Thyroid gland (tissue), 4 donors: ENCODE measurements at regions not wholly inside any gene's neighbourhood (a gene's known extent, or its start where the extent isn't known, plus 50 kb on each side); places are given as distances from the start of the nearest gene placed in this dataset.

ENCODE experiments used
- DNase-seq, 2 donors: peaks; one replicate each; pipeline ENCODE4 v3.0.0-alpha.2; 2019
- H3K27ac ChIP-seq, 3 donors: fragments of 200-600 bp; sonication (generic); 1 replicate in 2 of 3; 2 replicates in 1 of 3; pipeline ENCODE4 v1.5.1; 2016 to 2019; ENCODE audit warnings: mild to moderate bottlenecking in 1 of 3, moderate library complexity in 1 of 3
- H3K27me3 ChIP-seq: fragments of 200-600 bp; sonication (generic); one replicate; pipeline ENCODE4 v1.5.1; 2019
- H3K36me3 ChIP-seq, 2 donors: fragments of 200-600 bp; sonication (generic); one replicate each; pipeline ENCODE4 v1.5.1; 2016 to 2019
- H3K4me1 ChIP-seq, 2 donors: fragments of 200-600 bp; sonication (generic); one replicate each; pipeline ENCODE4 v1.5.1; 2017 to 2019
- H3K4me3 ChIP-seq, 3 donors: fragments of 200-600 bp; sonication (generic); replicated peaks in 1 of 3; 1 replicate in 2 of 3; 2 replicates in 1 of 3; pipeline ENCODE4 v1.5.1; 2016; ENCODE audit warnings: mild to moderate bottlenecking in 1 of 3
- H3K9me3 ChIP-seq: fragments of 200-600 bp; sonication (generic); one replicate; pipeline ENCODE4 v1.5.1; 2017
- CTCF ChIP-seq, 6 experiments: fragments of 200-600 bp in 3 of 6; fragments of 450-650 bp in 3 of 6; sonication (generic) in 3 of 6; IDR thresholded peaks; one replicate each; pipeline ENCODE4 v1.5.1; 2016 to 2019; ENCODE audit warnings: antibody characterized with exemption in 6 of 6, mild to moderate bottlenecking in 2 of 6, inconsistent platforms in 1 of 6, moderate library complexity in 1 of 6
- POLR2A ChIP-seq, 2 donors: fragments of 450-650 bp; IDR thresholded peaks; one replicate each; pipeline ENCODE4 v1.6.1; 2017; ENCODE audit warnings: antibody characterized with exemption in 2 of 2, mild to moderate bottlenecking in 2 of 2, moderate library complexity in 1 of 2
- WGBS, 2 donors: methylation state at CpG; one replicate each; pipeline ENCODE4 v1.1.5; 2017; 5-methylcytosine and 5-hydroxymethylcytosine counted together
- intact Hi-C: fragments of 100-400 bp; cut with DNase I; formaldehyde crosslinking; loops from one replicate; pipeline ENCODE4 v1.15.1; 2023

DNA sequence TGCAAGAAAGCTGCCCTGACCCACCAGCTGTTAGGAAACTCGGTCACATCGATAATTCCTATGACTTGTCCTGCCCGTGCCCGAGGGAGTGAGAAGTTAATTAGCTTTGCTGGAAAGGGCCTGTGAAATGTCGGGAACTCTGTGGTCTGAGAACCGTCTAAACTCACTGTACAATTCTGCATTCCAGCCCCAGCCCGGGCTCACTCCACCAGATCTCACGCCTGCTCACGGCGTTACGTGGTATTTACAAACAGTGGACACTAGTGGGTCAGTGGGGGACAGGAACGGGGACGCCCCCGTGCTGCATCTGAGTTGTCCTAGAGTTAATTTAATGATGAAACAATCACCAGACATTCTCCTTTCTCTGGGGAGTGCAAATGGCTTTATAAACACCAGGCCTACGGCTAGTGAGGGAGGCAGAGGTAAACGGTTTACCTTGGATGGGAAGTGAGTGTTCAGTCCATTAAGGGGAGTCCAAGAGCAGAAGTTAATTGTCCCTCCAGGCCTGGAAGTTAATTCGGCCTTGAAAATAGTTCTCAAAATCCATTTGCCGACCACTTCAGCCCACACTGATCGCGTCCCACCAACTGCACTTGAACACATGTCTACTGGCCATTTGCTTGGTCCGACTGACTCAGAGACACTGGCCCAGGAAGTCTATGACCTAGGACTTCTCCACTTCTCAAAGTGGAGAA lies 93.5 kb upstream of the MED13L start:
- no peaks in the 10 kb centered on the region for H3K27me3 ChIP-seq
- H3K4me1 ChIP-seq = peaks cover 6 to 11% of the 10 kb centered on the region in 2 donors
- 77 to 80% methylated on average over 20 to 21 of the region's 21 CpGs for WGBS, 2 donors
- peak overlapping the region in 1 of 3 donors; percentile 14 for H3K27ac ChIP-seq
- DNase-seq = no peak
- intact Hi-C loops = no loop called here
- no peak overlapping the region for H3K4me3 ChIP-seq
- TF ChIP-seq POLR2A (IDR thresholded peaks at IDR 0.05) (no peak), CTCF (IDR thresholded peaks at IDR 0.05) (no peak)
- H3K9me3 ChIP-seq = no peaks in the 10 kb centered on the region
- H3K36me3 ChIP-seq = no peaks in the 10 kb centered on the region

DNA sequence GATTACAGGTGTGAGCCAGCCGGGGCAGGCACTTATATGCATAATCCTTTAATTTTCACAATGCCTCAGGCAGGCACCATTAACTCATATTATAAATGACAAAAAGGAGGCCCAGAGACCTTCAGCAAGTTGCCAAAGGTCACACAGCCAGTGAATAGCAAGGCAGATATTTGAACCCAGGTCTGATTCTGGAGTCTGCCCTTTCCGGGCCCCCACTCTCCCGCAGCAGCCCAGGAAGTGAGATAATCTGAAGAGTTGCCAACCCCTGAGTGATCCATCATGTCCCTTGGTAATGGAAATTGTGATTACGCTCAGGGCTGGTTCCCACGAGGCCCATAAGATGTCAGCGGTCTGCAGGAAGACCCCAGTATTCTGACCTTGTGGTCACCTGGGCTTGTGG lies 95.3 kb upstream of the MED13L start:
- WGBS, 2 donors = 82 to 87% methylated on average over 2 to 6 of the region's 6 CpGs
- intact Hi-C loops = no loop called here
- Histone ChIP-seq H3K27me3 (no peaks in the 10 kb centered on the region), H3K36me3 (no peaks in the 10 kb centered on the region), H3K27ac (no peak overlapping the region), H3K4me1 (peaks cover 6 to 9% of the 10 kb centered on the region in 2 donors), H3K4me3 (no peak overlapping the region), H3K9me3 (no peaks in the 10 kb centered on the region)
- no peak for DNase-seq
- no peak for TF ChIP-seq CTCF (IDR thresholded peaks at IDR 0.05)
- TF ChIP-seq POLR2A (IDR thresholded peaks at IDR 0.05) = no peak

- Histone ChIP-seq H3K4me3 (no peak overlapping the region), H3K4me1 (peaks cover 0 to 3% of the 10 kb centered on the region in 2 donors), H3K9me3 (no peaks in the 10 kb centered on the region), H3K27me3 (no peaks in the 10 kb centered on the region), H3K27ac (no peak overlapping the region), H3K36me3 (no peaks in the 10 kb centered on the region)
- DNase-seq = no peak
- WGBS, 2 donors = 72% methylated on average over 11 of the region's 12 CpGs
- TF ChIP-seq POLR2A (IDR thresholded peaks at IDR 0.05) = no peak
- no peak for TF ChIP-seq CTCF (IDR thresholded peaks at IDR 0.05)
- intact Hi-C loops = no loop called here
These were observed 96.2 kb upstream of the MED13L start for GRCh38 chr12:116373572-116374206.

DNA sequence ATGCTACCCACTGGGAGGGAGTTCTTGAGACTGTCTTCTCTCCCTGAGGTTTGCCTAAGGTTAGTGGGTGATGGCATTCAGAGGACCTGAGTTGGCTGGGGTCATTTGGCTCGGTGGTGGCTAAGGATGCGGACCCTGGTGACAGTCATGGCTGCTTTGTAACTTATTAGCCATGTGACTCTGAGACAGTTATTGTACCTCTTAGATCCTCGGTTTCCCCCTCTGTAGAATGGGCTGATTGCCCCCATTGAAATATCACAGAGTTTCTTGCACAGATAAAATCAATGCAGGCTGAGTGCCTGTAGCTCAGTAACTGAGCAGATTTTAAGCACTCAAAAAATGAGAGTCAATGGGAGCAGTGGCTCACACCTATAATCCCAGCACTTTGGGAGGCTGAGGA lies 96.7 kb upstream of the MED13L start:
- Histone ChIP-seq H3K9me3 (no peaks in the 10 kb centered on the region), H3K27me3 (no peaks in the 10 kb centered on the region), H3K36me3 (no peaks in the 10 kb centered on the region), H3K4me1 (peaks cover 0 to 3% of the 10 kb centered on the region in 2 donors), H3K27ac (no peak overlapping the region), H3K4me3 (no peak overlapping the region)
- intact Hi-C loops = no loop called here
- TF ChIP-seq POLR2A (IDR thresholded peaks at IDR 0.05) = no peak
- no peak for TF ChIP-seq CTCF (IDR thresholded peaks at IDR 0.05)
- DNase-seq = no peak
- WGBS, 2 donors = 100% methylated on average over 2 to 3 of the region's 3 CpGs

DNA sequence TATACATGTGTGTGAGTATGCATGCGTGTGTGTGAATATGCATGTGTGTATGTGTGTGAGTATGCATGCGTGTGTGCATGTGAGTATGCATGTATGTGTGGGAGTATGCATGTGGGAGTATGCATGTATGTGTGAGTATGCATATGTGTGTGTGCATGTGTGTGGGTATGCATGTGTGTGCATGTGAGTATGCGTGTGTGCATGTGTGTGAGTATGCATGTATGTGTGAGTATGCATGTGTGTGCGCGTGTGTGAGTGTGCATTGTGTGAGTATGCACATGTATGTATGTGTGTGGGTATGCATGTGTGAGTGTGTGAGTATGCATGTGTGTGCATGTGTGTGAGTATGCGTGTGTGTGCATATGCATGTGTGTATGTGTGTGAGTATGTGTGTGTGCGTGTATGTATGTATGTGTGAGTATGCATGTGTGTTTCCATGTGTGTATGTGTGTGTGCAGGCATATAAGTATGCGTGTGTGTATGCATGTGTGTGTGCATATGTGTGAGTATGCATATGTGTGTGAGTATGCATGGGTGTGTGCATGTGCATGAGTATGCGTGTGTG lies 97.9 kb upstream of the MED13L start:
- Histone ChIP-seq H3K27ac (no peak overlapping the region), H3K4me3 (no peak overlapping the region), H3K4me1 (peaks cover 0 to 3% of the 10 kb centered on the region in 2 donors), H3K9me3 (no peaks in the 10 kb centered on the region), H3K36me3 (no peaks in the 10 kb centered on the region), H3K27me3 (no peaks in the 10 kb centered on the region)
- no peak for DNase-seq
- TF ChIP-seq CTCF (IDR thresholded peaks at IDR 0.05) = no peak
- TF ChIP-seq POLR2A (IDR thresholded peaks at IDR 0.05) = no peak
- intact Hi-C loops = no loop called here
- 75 to 87% methylated on average over 9 of the region's 9 CpGs for WGBS, 2 donors
